ENCODE measurements at regions not wholly inside any gene's neighbourhood (a gene's known extent, or its start where the extent isn't known, plus 50 kb on each side); places are given as distances from the start of the nearest gene placed in this dataset.

GRCh38 chr18:78883501-78883900 lies 96.1 kb upstream of the SALL3 start:
- DNase-seq, result no peak

DNA sequence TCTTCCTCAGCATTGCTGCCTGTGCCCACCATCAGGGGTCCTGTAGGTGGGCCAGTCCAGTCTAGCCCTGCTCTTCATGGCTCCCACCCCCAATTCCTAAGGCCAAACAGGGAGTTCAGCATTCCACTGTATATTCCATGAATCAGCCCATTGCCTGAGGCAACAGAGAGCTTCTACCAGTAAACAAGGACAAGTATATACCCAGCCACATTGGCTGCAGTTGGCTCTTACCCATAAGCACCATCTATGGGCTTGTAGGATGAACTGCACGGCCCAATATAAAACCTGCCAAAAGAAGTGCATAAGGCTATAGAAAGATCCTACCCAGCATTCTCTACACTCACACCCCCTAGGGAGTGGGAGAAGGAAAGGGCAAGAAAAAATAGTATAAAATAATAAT lies 95.1 kb upstream of the SALL3 start:
- DNase-seq, result no peak

DNA sequence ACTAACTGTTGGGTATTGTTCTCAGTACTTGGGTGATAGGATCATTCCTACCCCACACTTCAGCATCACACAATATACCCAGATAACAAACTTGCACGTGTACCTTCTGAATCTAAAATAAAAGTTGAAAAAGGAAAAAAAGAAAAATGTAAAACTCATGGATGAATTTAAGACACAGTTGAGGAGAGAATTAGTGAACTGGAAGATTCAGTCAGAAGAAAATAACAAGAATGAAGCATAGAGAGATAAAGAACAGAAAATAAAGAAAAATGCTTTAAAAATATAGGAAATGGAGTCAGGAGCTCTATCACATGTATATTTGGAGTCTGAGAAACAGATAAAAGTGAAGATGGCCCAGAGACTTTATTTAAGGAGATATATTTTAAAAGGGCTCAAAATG lies 90.4 kb upstream of the SALL3 start:
- DNase-seq, result no peak

GRCh38 chr18:78890388-78890787 lies 89.2 kb upstream of the SALL3 start:
- no peak for DNase-seq

GRCh38 chr18:78891185-78891762 lies 88.3 kb upstream of the SALL3 start:
- no peak for DNase-seq

- no peak for DNase-seq
Measured at GRCh38 chr18:78892177-78892576, 87.4 kb upstream of the SALL3 start.

GRCh38 chr18:78892721-78893120 lies 86.9 kb upstream of the SALL3 start:
- no peak for DNase-seq

DNA sequence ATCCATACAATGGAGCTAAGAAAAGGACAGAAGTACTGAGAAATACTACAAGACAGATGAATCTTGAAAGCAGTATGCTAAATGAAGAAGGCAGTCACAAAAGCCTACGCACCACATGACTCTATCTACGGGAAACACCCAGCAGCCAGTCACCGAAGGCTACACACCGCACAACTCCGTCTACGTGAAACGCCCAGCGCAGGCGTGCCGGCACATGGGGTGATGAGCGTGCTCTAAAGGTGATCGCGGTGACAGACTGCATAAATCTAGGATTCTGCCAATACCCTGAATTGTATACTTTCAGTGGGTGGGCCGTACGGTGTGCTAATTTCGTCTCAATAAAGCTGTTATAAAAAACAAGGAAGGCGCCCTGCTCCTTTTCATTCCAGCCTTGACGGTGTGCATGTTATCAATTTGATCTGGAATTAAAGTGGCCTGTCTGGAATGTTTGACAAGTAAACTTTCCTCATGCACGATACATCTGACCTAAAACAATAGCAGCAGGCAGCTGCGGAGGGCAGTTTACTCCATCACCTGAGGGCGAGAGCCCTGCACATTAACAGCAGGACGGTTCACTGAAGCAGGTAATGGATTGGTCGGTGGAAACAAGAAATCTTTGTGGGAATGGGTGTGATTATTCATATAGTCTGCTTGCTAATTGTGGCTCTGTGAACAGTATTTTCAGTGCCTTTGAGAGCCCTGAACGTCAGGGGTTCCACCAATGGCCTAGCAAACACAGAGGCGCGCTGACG lies 86.2 kb upstream of the SALL3 start:
- no peak for DNase-seq

- no peak for DNase-seq
Measured at GRCh38 chr18:78894033-78894305, 85.6 kb upstream of the SALL3 start.

- DNase-seq, result no peak
Measured at GRCh38 chr18:78895207-78896001, 84.2 kb upstream of the SALL3 start.

- DNase-seq, result no peak
Measured at GRCh38 chr18:78896111-78896905, 83.3 kb upstream of the SALL3 start.

- no peak for DNase-seq
Measured at GRCh38 chr18:78898066-78898465, 81.6 kb upstream of the SALL3 start.

- DNase-seq, result no peak
Measured at GRCh38 chr18:78898635-78899034, 81.0 kb upstream of the SALL3 start.

DNA sequence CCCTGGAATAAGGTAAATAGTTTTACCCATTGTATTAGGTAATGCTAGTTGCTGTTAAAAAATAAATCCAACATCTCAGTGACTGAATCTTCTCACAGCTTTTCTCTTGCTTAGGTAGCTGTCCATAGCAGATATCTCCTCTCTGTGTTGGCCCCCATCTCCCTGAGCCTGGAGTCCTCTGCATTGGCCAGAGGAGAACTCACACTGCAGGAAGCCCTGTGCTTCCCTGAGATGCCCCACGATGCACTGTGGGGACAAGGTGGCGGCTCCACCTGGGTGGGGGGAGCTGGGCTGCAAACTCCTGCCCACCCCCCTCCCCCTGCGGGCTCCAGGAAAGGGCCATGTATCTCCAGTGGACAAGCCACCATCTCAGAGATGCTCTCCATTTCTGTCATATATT lies 80.4 kb upstream of the SALL3 start:
- DNase-seq, result no peak

DNA sequence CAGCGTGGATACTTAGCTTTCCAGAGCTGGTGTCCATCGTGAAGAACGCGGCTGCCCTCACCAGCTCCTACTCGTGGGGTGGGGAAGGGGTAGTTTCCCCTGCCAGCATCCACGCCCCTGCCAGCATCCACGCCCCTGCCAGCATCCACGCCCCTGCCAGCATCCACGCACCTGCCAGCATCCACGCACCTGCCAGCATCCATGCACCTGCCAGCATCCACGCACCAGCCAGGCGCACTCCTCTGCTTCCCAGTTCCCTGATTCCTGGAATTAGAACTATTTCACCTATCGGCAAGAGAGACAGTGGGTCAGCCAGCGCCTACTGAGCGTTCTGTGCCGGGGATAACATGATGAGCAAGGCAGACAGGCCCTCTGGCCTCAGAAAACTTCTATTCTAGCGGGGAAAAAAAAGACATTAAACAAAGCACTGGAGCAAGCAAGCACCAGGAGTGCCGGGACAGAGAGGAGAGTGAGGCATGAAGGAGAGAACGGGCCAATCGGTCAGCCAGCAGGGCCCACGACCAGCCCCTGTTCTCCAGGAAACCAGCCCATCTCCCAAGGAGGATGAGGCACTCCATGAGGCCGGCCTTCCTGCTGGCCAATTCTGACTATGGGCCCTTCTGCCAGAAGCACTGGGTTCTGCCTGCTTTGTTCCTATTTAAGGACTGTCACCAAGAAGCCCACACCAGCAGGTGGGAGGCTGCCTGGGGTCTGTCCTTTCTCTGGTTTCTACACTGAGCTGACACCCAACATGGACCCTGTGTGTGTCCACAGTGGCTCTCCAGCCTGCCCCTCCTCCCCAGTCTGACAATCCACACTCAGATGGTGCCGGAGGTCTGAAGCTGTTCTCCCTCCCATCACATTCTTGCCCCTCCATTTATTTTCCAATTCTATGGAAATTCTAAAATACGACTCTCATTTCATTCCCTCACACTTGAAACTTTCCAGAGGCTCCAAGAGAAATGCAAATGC lies 78.4 kb upstream of the SALL3 start:
- DNase-seq, result no peak

DNA sequence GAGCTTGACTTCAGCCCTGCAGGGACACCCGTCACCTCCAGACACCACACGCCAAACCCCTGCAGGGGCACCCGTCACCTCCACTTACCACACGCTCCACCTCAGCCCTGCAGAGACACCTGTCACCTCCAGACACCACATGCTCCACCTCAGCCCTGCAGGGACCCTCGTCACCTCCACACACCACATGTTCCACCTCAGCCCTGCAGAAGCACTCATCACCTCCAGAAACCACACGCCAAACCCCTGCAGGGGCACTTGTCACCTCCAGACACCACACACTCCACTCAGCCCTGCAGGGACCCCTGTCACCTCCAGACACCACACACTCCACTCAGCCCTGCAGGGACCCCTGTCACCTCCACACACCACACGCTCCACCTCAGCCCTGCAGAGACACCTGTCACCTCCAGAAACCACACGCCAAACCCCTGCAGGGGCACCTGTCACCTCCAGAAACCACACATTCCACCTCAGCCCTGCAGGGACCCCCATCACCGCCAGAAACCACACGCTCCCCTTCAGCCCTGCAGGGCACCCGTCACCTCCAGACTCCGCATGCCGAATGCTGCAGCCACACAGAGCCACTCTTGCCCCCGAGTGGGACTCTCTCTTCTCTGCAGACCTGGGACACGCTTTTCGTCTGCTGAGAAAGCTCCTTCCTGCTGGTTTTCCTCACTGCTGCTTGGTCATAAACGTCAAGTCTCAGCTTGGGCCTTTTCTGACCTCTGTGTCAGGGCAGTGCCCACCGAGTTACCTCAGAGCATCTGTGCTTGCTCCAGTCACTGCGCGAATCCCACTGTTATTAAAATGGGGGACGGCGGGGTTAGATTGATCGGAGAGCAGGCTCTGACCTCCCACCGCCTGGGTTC lies 77.5 kb upstream of the SALL3 start:
- DNase-seq, result no peak

DNA sequence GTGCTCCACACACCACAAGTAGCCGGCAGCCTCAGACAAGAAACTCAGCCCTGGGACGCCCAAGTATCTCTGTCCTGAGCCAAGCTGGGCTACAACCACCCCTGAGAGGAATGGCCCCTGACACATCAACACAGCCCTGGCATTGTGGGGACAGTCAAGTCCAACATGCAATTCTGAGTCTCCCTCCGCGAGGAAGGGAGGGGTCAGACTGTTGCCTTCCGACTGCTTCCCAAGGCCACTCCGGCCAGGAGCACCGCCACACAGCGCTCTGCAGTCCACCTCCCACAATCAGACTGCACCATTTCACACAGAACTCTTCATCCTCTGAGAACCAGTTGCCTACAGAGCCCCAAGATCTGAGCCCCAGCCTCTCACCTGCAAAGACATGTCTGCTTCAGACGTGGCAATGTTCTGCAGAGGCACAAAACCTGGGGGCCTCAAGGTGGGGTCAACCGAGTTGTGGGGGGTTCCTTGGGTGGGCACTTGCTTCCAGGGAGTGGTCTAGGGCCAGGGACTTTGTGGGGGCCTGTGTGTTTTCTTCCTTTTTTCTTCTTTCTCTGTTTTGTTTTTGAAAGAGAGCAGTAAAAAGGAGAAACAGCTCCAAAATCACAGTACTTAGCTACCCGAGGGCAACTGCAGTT lies 76.7 kb upstream of the SALL3 start:
- DNase-seq, result no peak

DNA sequence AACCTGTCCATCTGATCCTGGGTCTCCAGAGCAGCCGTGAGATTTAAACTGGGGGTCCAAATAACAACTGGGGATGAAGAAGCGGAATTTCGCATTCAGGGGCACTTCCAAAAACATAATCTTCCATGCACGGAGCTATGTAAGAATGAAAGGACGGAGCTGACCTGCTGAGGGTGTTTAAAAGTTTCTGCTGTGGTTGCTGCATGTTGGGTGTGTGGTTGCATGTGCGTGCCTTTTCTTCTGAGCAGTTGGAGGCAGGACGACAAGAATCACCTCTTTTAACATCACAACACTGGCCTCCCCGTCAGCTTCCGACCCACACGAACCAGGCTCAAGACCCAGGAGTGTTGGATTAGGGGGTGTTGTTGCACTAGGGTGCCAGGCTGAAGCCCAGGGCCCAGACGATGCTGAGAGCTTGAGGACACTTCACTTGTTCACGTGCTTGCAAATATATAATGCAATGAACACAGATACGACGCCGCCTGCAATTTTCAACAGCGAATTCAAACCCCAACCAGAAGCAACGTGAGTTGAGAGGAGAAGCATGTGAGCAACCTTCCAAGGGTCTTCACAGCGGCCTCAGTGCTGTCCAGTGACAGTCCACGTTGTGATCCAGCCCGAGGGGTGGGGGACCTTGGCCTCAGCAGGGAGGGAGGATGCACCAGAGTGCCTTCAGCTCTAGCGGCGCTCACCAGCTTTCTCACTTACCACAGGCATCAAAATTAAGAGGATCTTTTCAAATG lies 76.0 kb upstream of the SALL3 start:
- DNase-seq, result no peak

DNA sequence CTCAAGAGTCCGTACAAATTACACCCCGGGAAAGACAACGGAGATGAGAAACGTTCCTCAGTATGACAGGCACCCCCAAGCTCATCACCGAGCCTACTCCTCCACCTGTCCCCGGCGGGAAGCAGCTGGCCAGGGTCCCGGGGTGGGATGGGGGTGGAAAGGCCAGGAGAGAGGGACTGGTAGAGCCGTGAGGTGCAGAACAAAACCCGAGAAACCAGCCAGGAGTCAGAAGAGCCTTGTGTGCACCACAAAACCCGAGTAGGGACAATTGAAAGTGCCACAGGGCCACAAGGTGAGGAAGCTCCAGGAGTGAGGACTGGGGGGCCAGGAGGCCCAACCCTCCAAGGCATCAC lies 75.5 kb upstream of the SALL3 start:
- DNase-seq, result no peak

DNA sequence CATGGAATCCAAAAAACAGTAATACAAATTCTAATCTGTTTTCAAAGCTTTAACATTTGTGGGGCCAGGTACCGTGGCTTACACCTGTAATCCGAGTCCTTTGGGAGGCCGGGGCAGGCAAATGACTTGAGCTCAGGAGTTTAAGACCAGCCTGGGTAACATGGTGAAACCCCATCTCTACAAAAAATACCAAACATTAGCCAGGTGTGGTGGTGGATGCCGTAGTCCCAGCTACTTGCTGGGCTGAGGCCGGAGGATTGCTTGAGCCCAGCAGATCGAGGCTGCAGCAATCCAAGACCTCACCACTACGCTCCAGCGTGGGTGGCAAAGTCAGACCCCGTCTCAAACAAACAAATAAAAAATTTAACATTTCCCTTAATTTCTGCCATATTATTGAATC lies 74.3 kb upstream of the SALL3 start:
- no peak for DNase-seq
